ENCODE measurements at regions not wholly inside any gene's neighbourhood (a gene's known extent, or its start where the extent isn't known, plus 50 kb on each side); places are given as distances from the start of the nearest gene placed in this dataset.

- TF ChIP-seq, protein P1, sequence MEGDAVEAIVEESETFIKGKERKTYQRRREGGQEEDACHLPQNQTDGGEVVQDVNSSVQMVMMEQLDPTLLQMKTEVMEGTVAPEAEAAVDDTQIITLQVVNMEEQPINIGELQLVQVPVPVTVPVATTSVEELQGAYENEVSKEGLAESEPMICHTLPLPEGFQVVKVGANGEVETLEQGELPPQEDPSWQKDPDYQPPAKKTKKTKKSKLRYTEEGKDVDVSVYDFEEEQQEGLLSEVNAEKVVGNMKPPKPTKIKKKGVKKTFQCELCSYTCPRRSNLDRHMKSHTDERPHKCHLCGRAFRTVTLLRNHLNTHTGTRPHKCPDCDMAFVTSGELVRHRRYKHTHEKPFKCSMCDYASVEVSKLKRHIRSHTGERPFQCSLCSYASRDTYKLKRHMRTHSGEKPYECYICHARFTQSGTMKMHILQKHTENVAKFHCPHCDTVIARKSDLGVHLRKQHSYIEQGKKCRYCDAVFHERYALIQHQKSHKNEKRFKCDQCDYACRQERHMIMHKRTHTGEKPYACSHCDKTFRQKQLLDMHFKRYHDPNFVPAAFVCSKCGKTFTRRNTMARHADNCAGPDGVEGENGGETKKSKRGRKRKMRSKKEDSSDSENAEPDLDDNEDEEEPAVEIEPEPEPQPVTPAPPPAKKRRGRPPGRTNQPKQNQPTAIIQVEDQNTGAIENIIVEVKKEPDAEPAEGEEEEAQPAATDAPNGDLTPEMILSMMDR (IDR thresholded peaks at IDR 0.05; ENCODE audit: low read depth, low read length): no peak
- Histone ChIP-seq H3K4me3 (ENCODE audit: low read depth, low read length) (no peak overlapping the region), H3K9me3 (ENCODE audit: severe bottlenecking) (no peaks in the 10 kb centered on the region), H3K27me3 (ENCODE audit: insufficient read depth, low read depth, severe bottlenecking) (no peaks in the 10 kb centered on the region), H3K36me3 (no peaks in the 10 kb centered on the region), H3K27ac (no peak overlapping the region)
- no peak for DNase-seq
These were observed 58.7 kb upstream of the RFX8 start for GRCh38 chr2:101533561-101534148.

DNA sequence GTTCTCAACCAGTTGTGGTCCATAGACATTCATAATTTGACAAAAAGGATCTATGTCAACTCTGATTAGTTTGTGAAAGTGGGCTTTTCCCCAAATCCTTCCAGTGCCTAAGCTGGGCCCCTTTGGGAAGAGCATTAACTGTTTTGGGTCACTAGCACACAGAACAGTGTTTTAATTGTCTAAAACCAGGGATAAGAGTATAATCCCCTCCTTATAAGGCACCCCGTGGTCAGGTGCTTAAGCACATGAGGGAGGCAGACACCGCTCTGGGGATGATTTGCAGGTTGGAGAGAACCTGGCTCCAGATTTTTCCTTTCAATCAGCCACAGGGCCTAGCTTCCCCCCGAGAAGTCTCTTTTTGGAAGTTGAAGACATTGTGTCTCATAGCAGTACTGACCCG is 53.6 kb upstream of the RFX8 start:
- Histone ChIP-seq H3K9me3 (ENCODE audit: severe bottlenecking) (no peaks in the 10 kb centered on the region), H3K4me3 (ENCODE audit: low read depth, low read length) (no peak overlapping the region), H3K36me3 (no peaks in the 10 kb centered on the region), H3K27me3 (ENCODE audit: insufficient read depth, low read depth, severe bottlenecking) (no peaks in the 10 kb centered on the region), H3K27ac (no peak overlapping the region)
- TF ChIP-seq, protein P1 (IDR thresholded peaks at IDR 0.05; ENCODE audit: low read depth, low read length): no peak
- peak; percentile 53 for DNase-seq

DNA sequence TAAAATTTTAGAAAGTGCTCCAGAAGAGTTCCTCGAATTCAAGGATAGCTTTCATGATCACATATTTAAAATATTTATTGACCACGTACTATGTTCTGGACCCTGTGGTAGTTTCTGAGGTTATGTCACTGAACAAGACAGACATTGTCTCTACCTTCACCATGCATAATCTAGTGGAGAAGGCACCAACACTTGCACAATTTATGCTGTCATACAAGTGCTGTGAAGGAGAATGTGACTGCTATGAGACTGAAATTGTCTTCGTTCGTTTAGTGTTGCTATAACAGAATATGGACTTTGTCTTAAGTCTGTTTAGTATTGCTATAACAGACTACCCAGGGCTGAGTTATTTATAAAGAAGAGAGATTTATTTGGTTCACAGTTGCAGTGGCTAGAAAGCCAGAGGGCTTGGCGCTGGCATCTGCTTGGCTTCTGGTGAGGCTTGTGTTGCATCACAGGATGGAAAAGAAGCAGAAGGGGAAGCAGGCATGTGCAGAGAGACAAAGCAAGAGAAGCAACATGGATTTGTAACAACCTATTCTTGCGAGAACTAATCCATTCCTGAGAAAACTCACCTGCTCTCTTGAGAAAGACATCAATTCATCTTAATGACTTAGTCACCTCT is 50.0 kb upstream of the RFX8 start:
- TF ChIP-seq, protein P1 (IDR thresholded peaks at IDR 0.05; ENCODE audit: low read depth, low read length): no peak
- no peak for DNase-seq
- H3K4me3 ChIP-seq (ENCODE audit: low read depth, low read length): no peak overlapping the region
- H3K27ac ChIP-seq: no peak overlapping the region
- H3K9me3 ChIP-seq (ENCODE audit: severe bottlenecking): no peaks in the 10 kb centered on the region
- H3K36me3 ChIP-seq: no peaks in the 10 kb centered on the region
- H3K27me3 ChIP-seq (ENCODE audit: insufficient read depth, low read depth, severe bottlenecking): no peaks in the 10 kb centered on the region
